Ovary (tissue), 7 donors: ENCODE measurements at regions not wholly inside any gene's neighbourhood (a gene's known extent, or its start where the extent isn't known, plus 50 kb on each side); places are given as distances from the start of the nearest gene placed in this dataset.

Source experiments
- DNase-seq, 5 donors: peaks; one replicate each; pipeline ENCODE4 v3.0.0-alpha.2; 2019 to 2020
- H3K27ac ChIP-seq, 2 donors: fragments of 200-600 bp; one replicate each; pipeline versions ENCODE4 v1.5.1 to v1.8.0; 2019 to 2022
- H3K27me3 ChIP-seq: fragments of 200-600 bp; one replicate; pipeline ENCODE4 v1.8.0; 2022
- H3K36me3 ChIP-seq: fragments of 200-600 bp; sonication (generic); one replicate; pipeline ENCODE4 v1.5.1; 2019
- H3K4me1 ChIP-seq: one replicate; pipeline ENCODE4 v1.8.1; 2013; ENCODE audit warnings: mild to moderate bottlenecking, moderate library complexity; ENCODE audit not compliant: insufficient read depth
- H3K4me3 ChIP-seq: fragments of 200-600 bp; sonication (generic); one replicate; pipeline ENCODE4 v1.5.1; 2017
- H3K9me3 ChIP-seq, 2 donors: fragments of 200-600 bp in 1 of 2; sonication (generic) in 1 of 2; one replicate each; pipeline versions ENCODE4 v1.5.1 to v1.8.1; 2013 to 2019; ENCODE audit warnings: mild to moderate bottlenecking in 1 of 2, moderate library complexity in 1 of 2
- CTCF ChIP-seq, 3 donors: fragments of 450-650 bp in 2 of 3; fragments of 200-600 bp in 1 of 3; IDR thresholded peaks; one replicate each; pipeline versions ENCODE4 v1.5.1 to v1.8.0; 2016 to 2022; ENCODE audit warnings: antibody characterized with exemption in 3 of 3, mild to moderate bottlenecking in 1 of 3
- EP300 ChIP-seq: sonication (generic); formaldehyde crosslinking; IDR thresholded peaks from one replicate; pipeline ENCODE4 v1.6.1; 2017; ENCODE audit warnings: antibody characterized with exemption
- POLR2A ChIP-seq: fragments of 450-650 bp; IDR thresholded peaks from one replicate; pipeline ENCODE4 v1.6.1; 2017; ENCODE audit warnings: antibody characterized with exemption, mild to moderate bottlenecking, moderate library complexity
- WGBS, 3 donors: extraction: QIAGEN DNeasy Blood & Tissue Kit in 1 of 3; methylation state at CpG; one replicate each; pipeline versions ENCODE4 v1.1.5 to v1.1.7; 2013 to 2017; 5-methylcytosine and 5-hydroxymethylcytosine counted together
- intact Hi-C, 4 donors: fragments of 100-400 bp; cut with DNase I; formaldehyde crosslinking; loops; one replicate each; pipeline versions ENCODE4 v1.11.0 to v1.15.1; 2022 to 2023
- donor health status: DM: no; HTN: no; CAD: no; lungs with moderate emphysema.
- donor health status: DM: no; HTN: no; CAD: no.
- donor health status: Bipolar disorder and iron deficiency.
- donor health status: DM: no; HTN: no; CAD: no.
- donor health status: DM: yes; HTN: yes; CAD: no.

- intact Hi-C loops, result no loop called here
- DNase-seq, result no peak
- H3K27me3 ChIP-seq, result no peaks in the 10 kb centered on the region
- H3K36me3 ChIP-seq, result no peaks in the 10 kb centered on the region
- H3K4me3 ChIP-seq, result no peak overlapping the region
- H3K27ac ChIP-seq, result no peak overlapping the region
- H3K4me1 ChIP-seq, result no peaks in the 10 kb centered on the region
- no peaks in the 10 kb centered on the region for H3K9me3 ChIP-seq
- TF ChIP-seq POLR2A (no peak), EP300 (no peak), CTCF (IDR thresholded peaks at IDR 0.05) (no peak)
- 77 to 88% (median 86%) methylated on average over 1 of the region's 1 CpG for WGBS, 3 donors
Measured at GRCh38 chr12:97758586-97758985, 296.0 kb downstream of the RMST start.

- Histone ChIP-seq H3K36me3 (no peaks in the 10 kb centered on the region), H3K27me3 (no peaks in the 10 kb centered on the region), H3K4me1 (no peaks in the 10 kb centered on the region), H3K9me3 (no peaks in the 10 kb centered on the region), H3K4me3 (no peak overlapping the region), H3K27ac (no peak overlapping the region)
- WGBS, 3 donors, result 60 to 77% (median 71%) methylated on average over 3 of the region's 3 CpGs
- no peak for DNase-seq
- TF ChIP-seq CTCF (IDR thresholded peaks at IDR 0.05) (no peak), POLR2A (no peak), EP300 (no peak)
- intact Hi-C loops, result no loop called here
Measured at GRCh38 chr12:97760601-97761000, 298.0 kb downstream of the RMST start.

- H3K4me1 ChIP-seq, result no peaks in the 10 kb centered on the region
- no peak overlapping the region for H3K4me3 ChIP-seq
- TF ChIP-seq POLR2A (no peak), CTCF (IDR thresholded peaks at IDR 0.05) (no peak), EP300 (no peak)
- intact Hi-C loops, result no loop called here
- H3K27ac ChIP-seq, result no peak overlapping the region
- no peaks in the 10 kb centered on the region for H3K27me3 ChIP-seq
- no peaks in the 10 kb centered on the region for H3K9me3 ChIP-seq
- DNase-seq, result no peak
- H3K36me3 ChIP-seq, result no peaks in the 10 kb centered on the region
- 84 to 86% (median 86%) methylated on average over 6 of the region's 6 CpGs for WGBS, 3 donors
Measured at GRCh38 chr12:97763113-97763512, 300.5 kb downstream of the RMST start.

GRCh38 chr12:97764700-97765099 lies 302.1 kb downstream of the RMST start:
- TF ChIP-seq EP300, result no peak
- no peak for TF ChIP-seq POLR2A
- no peak for TF ChIP-seq CTCF (IDR thresholded peaks at IDR 0.05)
- Histone ChIP-seq H3K9me3 (no peaks in the 10 kb centered on the region), H3K4me1 (no peaks in the 10 kb centered on the region), H3K4me3 (no peak overlapping the region), H3K36me3 (no peaks in the 10 kb centered on the region), H3K27me3 (no peaks in the 10 kb centered on the region), H3K27ac (no peak overlapping the region)
- intact Hi-C loops, result no loop called here
- DNase-seq, result no peak

- WGBS, 3 donors, result 5 to 15% (median 6%) methylated on average over 2 of the region's 2 CpGs
- DNase-seq, result no peak
- no peaks in the 10 kb centered on the region for H3K9me3 ChIP-seq
- no peaks in the 10 kb centered on the region for H3K36me3 ChIP-seq
- TF ChIP-seq CTCF (IDR thresholded peaks at IDR 0.05) (no peak), EP300 (no peak), POLR2A (no peak)
- no peak overlapping the region for H3K4me3 ChIP-seq
- intact Hi-C loops, result no loop called here
- no peaks in the 10 kb centered on the region for H3K27me3 ChIP-seq
- H3K27ac ChIP-seq, result no peak overlapping the region
- H3K4me1 ChIP-seq, result no peaks in the 10 kb centered on the region
Measured at GRCh38 chr12:97767347-97767746, 304.7 kb downstream of the RMST start.
